Endothelial cell of umbilical vein (primary cell): ENCODE measurements at regions not wholly inside any gene's neighbourhood (a gene's known extent, or its start where the extent isn't known, plus 50 kb on each side); places are given as distances from the start of the nearest gene placed in this dataset.

Source experiments
- EZH2 ChIP-seq: IDR thresholded peaks from 2 replicates; pipeline ENCODE4 v1.6.1; 2012; ENCODE audit warnings: borderline replicate concordance, low read depth, mild to moderate bottlenecking, moderate library complexity, low read length, inconsistent platforms; ENCODE audit not compliant: severe bottlenecking
- FOS ChIP-seq: IDR thresholded peaks from 2 replicates; pipeline ENCODE4 v1.6.1; 2011; ENCODE audit warnings: mild to moderate bottlenecking, low read length, moderate library complexity, borderline replicate concordance; ENCODE audit not compliant: insufficient read depth
- POLR2A ChIP-seq: IDR thresholded peaks from 2 replicates; pipeline ENCODE4 v1.6.1; 2012; ENCODE audit warnings: low read depth, mild to moderate bottlenecking, control low read depth, low read length
- TF ChIP-seq, protein P1 (sequence below), 2 donors: IDR thresholded peaks; 1 replicate in 1 of 2; 2 replicates in 1 of 2; pipeline ENCODE4 v1.5.1; 2011; ENCODE audit warnings: low read length in 2 of 2, mild to moderate bottlenecking in 2 of 2, moderate library complexity in 2 of 2, control low read depth in 1 of 2, inconsistent platforms in 1 of 2, low read depth in 1 of 2; ENCODE audit not compliant: insufficient read depth in 1 of 2; ENCODE audit errors: extremely low read depth in 1 of 2
- TF ChIP-seq, protein P2 (sequence below): IDR thresholded peaks from 2 replicates; pipeline ENCODE4 v1.6.1; 2011; ENCODE audit not compliant: insufficient read depth, insufficient read length

DNA sequence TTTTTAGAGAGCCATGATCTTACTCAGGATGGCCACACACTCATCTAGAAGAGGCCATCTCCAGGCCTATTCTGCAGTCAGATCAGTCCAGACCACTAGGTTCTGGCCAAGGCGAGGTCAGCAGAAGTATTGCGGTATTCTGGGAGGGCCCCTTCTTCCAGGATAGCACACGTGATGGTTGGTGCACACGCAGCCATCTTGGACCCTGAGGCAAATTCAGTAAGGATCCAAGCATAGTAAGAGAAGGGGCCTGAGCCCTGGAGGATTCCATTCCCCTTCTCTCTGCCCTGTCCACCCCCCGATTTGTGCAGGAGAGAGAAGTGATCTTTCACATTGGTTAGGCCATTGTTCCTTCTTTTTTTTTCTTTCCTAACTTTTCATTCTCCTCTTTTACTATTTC is 957.9 kb downstream of the BRD1 start:
- TF ChIP-seq, protein P1, sequence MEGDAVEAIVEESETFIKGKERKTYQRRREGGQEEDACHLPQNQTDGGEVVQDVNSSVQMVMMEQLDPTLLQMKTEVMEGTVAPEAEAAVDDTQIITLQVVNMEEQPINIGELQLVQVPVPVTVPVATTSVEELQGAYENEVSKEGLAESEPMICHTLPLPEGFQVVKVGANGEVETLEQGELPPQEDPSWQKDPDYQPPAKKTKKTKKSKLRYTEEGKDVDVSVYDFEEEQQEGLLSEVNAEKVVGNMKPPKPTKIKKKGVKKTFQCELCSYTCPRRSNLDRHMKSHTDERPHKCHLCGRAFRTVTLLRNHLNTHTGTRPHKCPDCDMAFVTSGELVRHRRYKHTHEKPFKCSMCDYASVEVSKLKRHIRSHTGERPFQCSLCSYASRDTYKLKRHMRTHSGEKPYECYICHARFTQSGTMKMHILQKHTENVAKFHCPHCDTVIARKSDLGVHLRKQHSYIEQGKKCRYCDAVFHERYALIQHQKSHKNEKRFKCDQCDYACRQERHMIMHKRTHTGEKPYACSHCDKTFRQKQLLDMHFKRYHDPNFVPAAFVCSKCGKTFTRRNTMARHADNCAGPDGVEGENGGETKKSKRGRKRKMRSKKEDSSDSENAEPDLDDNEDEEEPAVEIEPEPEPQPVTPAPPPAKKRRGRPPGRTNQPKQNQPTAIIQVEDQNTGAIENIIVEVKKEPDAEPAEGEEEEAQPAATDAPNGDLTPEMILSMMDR (IDR thresholded peaks at IDR 0.05; ENCODE audit: extremely low read depth in 1 of 2, insufficient read depth in 1 of 2, low read depth in 1 of 2, low read length in 2 of 2), result no peak
- TF ChIP-seq EZH2 (no peak), FOS (no peak), POLR2A (no peak)
- TF ChIP-seq, protein P2, sequence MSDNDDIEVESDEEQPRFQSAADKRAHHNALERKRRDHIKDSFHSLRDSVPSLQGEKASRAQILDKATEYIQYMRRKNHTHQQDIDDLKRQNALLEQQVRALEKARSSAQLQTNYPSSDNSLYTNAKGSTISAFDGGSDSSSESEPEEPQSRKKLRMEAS, result no peak
